H9 (cell line): ENCODE measurements at regions not wholly inside any gene's neighbourhood (a gene's known extent, or its start where the extent isn't known, plus 50 kb on each side); places are given as distances from the start of the nearest gene placed in this dataset.

Experiments
- DNase-seq: peaks from one replicate; pipeline ENCODE4 v3.0.0-alpha.2; 2017
- H2AFZ ChIP-seq: one replicate; pipeline ENCODE4 v1.6.1; 2013; ENCODE audit warnings: mild to moderate bottlenecking, low read length, control low read depth, moderate library complexity
- H2AK5ac ChIP-seq: 2 replicates; pipeline ENCODE4 v1.6.1; 2013; ENCODE audit warnings: low read length, control low read depth, mixed read lengths; ENCODE audit not compliant: insufficient read length
- H2BK120ac ChIP-seq: one replicate; pipeline ENCODE4 v1.6.1; 2013; ENCODE audit warnings: low read depth, mild to moderate bottlenecking, low read length, control low read depth, inconsistent platforms; ENCODE audit not compliant: poor library complexity, severe bottlenecking
- H2BK12ac ChIP-seq: 2 replicates; pipeline ENCODE4 v1.6.1; 2013; ENCODE audit warnings: low read length, control low read depth, mixed read lengths, low read depth; ENCODE audit not compliant: insufficient read length
- H2BK15ac ChIP-seq: 2 replicates; pipeline ENCODE4 v1.6.1; 2013; ENCODE audit warnings: low read depth, low read length, control low read depth
- H2BK20ac ChIP-seq: one replicate; pipeline ENCODE4 v1.6.1; 2013; ENCODE audit warnings: low read depth, mild to moderate bottlenecking, low read length, control low read depth, inconsistent platforms; ENCODE audit not compliant: poor library complexity, severe bottlenecking
- H2BK5ac ChIP-seq: 2 replicates; pipeline ENCODE4 v1.6.1; 2013; ENCODE audit warnings: low read length, control low read depth, mixed read lengths; ENCODE audit not compliant: insufficient read length
- H3K14ac ChIP-seq: 2 replicates; pipeline ENCODE4 v1.6.1; 2013; ENCODE audit warnings: low read length, control low read depth; ENCODE audit not compliant: insufficient read depth
- H3K18ac ChIP-seq: 2 replicates; pipeline ENCODE4 v1.6.1; 2013; ENCODE audit warnings: low read depth, mild to moderate bottlenecking, mixed read lengths, low read length, control low read depth; ENCODE audit not compliant: insufficient read length
- H3K23ac ChIP-seq: 2 replicates; pipeline ENCODE4 v1.6.1; 2013; ENCODE audit warnings: low read length, control low read depth, mixed read lengths, low read depth; ENCODE audit not compliant: insufficient read length
- H3K23me2 ChIP-seq: 2 replicates; pipeline ENCODE4 v1.6.1; 2013; ENCODE audit warnings: low read depth, mild to moderate bottlenecking, mixed read lengths, low read length, control low read depth; ENCODE audit not compliant: insufficient read length, poor library complexity, severe bottlenecking
- H3K27ac ChIP-seq: 2 replicates; pipeline ENCODE4 v1.5.1; 2013; ENCODE audit warnings: low read length, control low read depth, mixed read lengths, low read depth; ENCODE audit not compliant: insufficient read length
- H3K27me3 ChIP-seq: 2 replicates; pipeline ENCODE4 v1.6.1; 2013; ENCODE audit warnings: low read length, control low read depth, inconsistent platforms; ENCODE audit not compliant: insufficient read depth
- H3K4ac ChIP-seq: 2 replicates; pipeline ENCODE4 v1.6.1; 2013; ENCODE audit warnings: low read depth, mild to moderate bottlenecking, control low read depth, inconsistent platforms, low read length, moderate library complexity
- H3K4me1 ChIP-seq: 2 replicates; pipeline ENCODE4 v1.6.1; 2013; ENCODE audit warnings: low read length, control low read depth, inconsistent platforms; ENCODE audit not compliant: insufficient read depth
- H3K4me2 ChIP-seq: 2 replicates; pipeline ENCODE4 v1.6.1; 2013; ENCODE audit warnings: low read length, control low read depth, mixed read lengths; ENCODE audit not compliant: insufficient read length, insufficient read depth
- H3K56ac ChIP-seq: 2 replicates; pipeline ENCODE4 v1.6.1; 2013; ENCODE audit warnings: low read depth, mild to moderate bottlenecking, mixed read lengths, low read length, control low read depth; ENCODE audit not compliant: insufficient read length
- H3K79me1 ChIP-seq: 2 replicates; pipeline ENCODE4 v1.6.1; 2013; ENCODE audit warnings: low read depth, mild to moderate bottlenecking, moderate library complexity, low read length, control low read depth, inconsistent platforms; ENCODE audit not compliant: insufficient read depth, poor library complexity, severe bottlenecking
- H3K79me2 ChIP-seq: 2 replicates; pipeline ENCODE4 v1.6.1; 2013; ENCODE audit warnings: low read length, control low read depth, inconsistent platforms; ENCODE audit not compliant: insufficient read depth
- H3K9ac ChIP-seq: 2 replicates; pipeline ENCODE4 v1.6.1; 2013; ENCODE audit warnings: low read length, control low read depth, mixed read lengths; ENCODE audit not compliant: insufficient read length; ENCODE audit errors: extremely low read depth
- H3K9me3 ChIP-seq: one replicate; pipeline ENCODE4 v1.6.1; 2013; ENCODE audit warnings: low read depth, low read length, inconsistent platforms; ENCODE audit not compliant: control insufficient read depth
- H3T11ph ChIP-seq: one replicate; pipeline ENCODE4 v1.6.1; 2013; ENCODE audit warnings: mild to moderate bottlenecking, low read length, control low read depth, inconsistent platforms
- H4K20me1 ChIP-seq: one replicate; pipeline ENCODE4 v1.6.1; 2013; ENCODE audit not compliant: control insufficient read depth, insufficient read length, insufficient read depth
- H4K5ac ChIP-seq: 2 replicates; pipeline ENCODE4 v1.6.1; 2013; ENCODE audit warnings: low read depth, mild to moderate bottlenecking, mixed read lengths, low read length, control low read depth; ENCODE audit not compliant: insufficient read length
- H4K8ac ChIP-seq: replicated peaks from 2 replicates; pipeline ENCODE4 v1.6.1; 2013; ENCODE audit warnings: low read length, control low read depth, mixed read lengths, low read depth; ENCODE audit not compliant: insufficient read length
- H4K91ac ChIP-seq: 2 replicates; pipeline ENCODE4 v1.6.1; 2013; ENCODE audit warnings: low read depth, mild to moderate bottlenecking, moderate library complexity, mixed read lengths, low read length, control low read depth; ENCODE audit not compliant: insufficient read length
- H3K27ac Mint-ChIP-seq, 3 experiments: 2 replicates in 2 of 3; 3 replicates in 1 of 3; pipeline ENCODE4 v1.8.0; 2020 to 2021; ENCODE audit warnings: mixed read lengths in 3 of 3, mild to moderate bottlenecking in 1 of 3, moderate library complexity in 1 of 3
- H3K27me3 Mint-ChIP-seq: 2 replicates; pipeline ENCODE4 v1.8.0; 2021; ENCODE audit warnings: low read depth, mild to moderate bottlenecking, moderate library complexity, mixed read lengths
- H3K36me3 Mint-ChIP-seq, 3 experiments: 2 replicates in 2 of 3; 3 replicates in 1 of 3; pipeline ENCODE4 v1.8.0; 2020 to 2021; ENCODE audit warnings: low read depth in 3 of 3, mixed read lengths in 3 of 3; ENCODE audit not compliant: insufficient read depth in 1 of 3
- H3K4me1 Mint-ChIP-seq, 2 experiments: 2 replicates each; pipeline ENCODE4 v1.8.0; 2020; ENCODE audit warnings: mixed read lengths in 2 of 2
- H3K4me3 Mint-ChIP-seq, 2 experiments: 2 replicates in 1 of 2; 3 replicates in 1 of 2; pipeline ENCODE4 v1.8.0; 2020 to 2021; ENCODE audit warnings: mild to moderate bottlenecking in 2 of 2, mixed read lengths in 2 of 2, moderate library complexity in 1 of 2
- H3K9me3 Mint-ChIP-seq, 2 experiments: 2 replicates in 1 of 2; 3 replicates in 1 of 2; pipeline ENCODE4 v1.8.0; 2020; ENCODE audit warnings: mild to moderate bottlenecking in 2 of 2, mixed read lengths in 2 of 2, moderate library complexity in 1 of 2
- WGBS: extraction: QIAGEN DNeasy Blood & Tissue Kit; methylation state at CpG from one replicate; pipeline ENCODE4 v1.1.7; 2013; ENCODE audit warnings: missing lambda C conversion rate, low lambda C conversion rate, mixed read lengths; ENCODE audit not compliant: insufficient read length; ENCODE audit errors: extremely low coverage; 5-methylcytosine and 5-hydroxymethylcytosine counted together
- TF ChIP-seq, protein P1 (sequence below): fragments of 200-600 bp; sonication (generic); conservative IDR thresholded peaks from 3 replicates; pipeline ENCODE4 v1.8.0; 2021; ENCODE audit warnings: antibody characterized with exemption, mild to moderate bottlenecking

DNA sequence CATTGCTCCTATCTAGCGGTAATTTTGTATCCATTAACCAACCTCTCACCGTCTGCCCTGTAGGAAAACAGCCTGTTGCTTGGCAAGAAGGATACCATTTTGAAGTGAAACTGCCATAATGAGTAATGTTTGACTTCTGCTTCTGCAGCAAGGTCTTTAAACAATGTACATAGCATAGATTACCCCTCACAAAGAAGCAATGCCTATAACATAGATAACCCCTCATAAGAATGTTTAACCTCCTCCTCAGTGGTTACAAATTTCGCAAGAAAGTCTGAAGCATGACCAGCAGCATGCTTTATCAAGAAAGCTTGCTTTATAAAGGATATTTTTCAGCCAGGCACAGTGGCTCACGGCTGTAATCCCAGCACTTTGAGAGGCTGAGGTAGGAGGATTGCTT lies 61.2 kb upstream of the MFGE8 start:
- no peak overlapping the region for H3T11ph ChIP-seq
- DNase-seq, result no peak
- H3K23ac ChIP-seq, result no peak overlapping the region
- no peak overlapping the region for H4K91ac ChIP-seq
- H3K9me3 Mint-ChIP-seq, result peaks cover 29 to 38% of the 10 kb centered on the region in 2 experiments
- TF ChIP-seq, protein P1, sequence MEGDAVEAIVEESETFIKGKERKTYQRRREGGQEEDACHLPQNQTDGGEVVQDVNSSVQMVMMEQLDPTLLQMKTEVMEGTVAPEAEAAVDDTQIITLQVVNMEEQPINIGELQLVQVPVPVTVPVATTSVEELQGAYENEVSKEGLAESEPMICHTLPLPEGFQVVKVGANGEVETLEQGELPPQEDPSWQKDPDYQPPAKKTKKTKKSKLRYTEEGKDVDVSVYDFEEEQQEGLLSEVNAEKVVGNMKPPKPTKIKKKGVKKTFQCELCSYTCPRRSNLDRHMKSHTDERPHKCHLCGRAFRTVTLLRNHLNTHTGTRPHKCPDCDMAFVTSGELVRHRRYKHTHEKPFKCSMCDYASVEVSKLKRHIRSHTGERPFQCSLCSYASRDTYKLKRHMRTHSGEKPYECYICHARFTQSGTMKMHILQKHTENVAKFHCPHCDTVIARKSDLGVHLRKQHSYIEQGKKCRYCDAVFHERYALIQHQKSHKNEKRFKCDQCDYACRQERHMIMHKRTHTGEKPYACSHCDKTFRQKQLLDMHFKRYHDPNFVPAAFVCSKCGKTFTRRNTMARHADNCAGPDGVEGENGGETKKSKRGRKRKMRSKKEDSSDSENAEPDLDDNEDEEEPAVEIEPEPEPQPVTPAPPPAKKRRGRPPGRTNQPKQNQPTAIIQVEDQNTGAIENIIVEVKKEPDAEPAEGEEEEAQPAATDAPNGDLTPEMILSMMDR, result no peak
- no peak overlapping the region for H4K5ac ChIP-seq
- H3K9me3 ChIP-seq, result no peaks in the 10 kb centered on the region
- H3K4ac ChIP-seq, result no peak overlapping the region
- peaks cover 16 to 36% (median 19%) of the 10 kb centered on the region in 3 experiments for H3K36me3 Mint-ChIP-seq
- no peak overlapping the region for H2BK20ac ChIP-seq
- no peak overlapping the region for H2BK120ac ChIP-seq
- H3K27ac ChIP-seq, result no peak overlapping the region
- H3K18ac ChIP-seq, result no peak overlapping the region
- H2BK5ac ChIP-seq, result no peak overlapping the region
- H3K4me3 Mint-ChIP-seq, result no peak overlapping the region
- no peak overlapping the region for H2AK5ac ChIP-seq
- H4K8ac ChIP-seq, result no peak overlapping the region
- no peaks in the 10 kb centered on the region for H3K27me3 ChIP-seq
- H3K27me3 Mint-ChIP-seq, result peaks cover 3% of the 10 kb centered on the region; the same call in 1 of the 2 replicates
- no peaks in the 10 kb centered on the region for H3K79me2 ChIP-seq
- no peak overlapping the region for H3K27ac Mint-ChIP-seq
- no peaks in the 10 kb centered on the region for H4K20me1 ChIP-seq
- no peak overlapping the region for H2BK12ac ChIP-seq
- no CpG with 5 or more reads among the region's 4 CpGs for WGBS
- H3K56ac ChIP-seq, result no peak overlapping the region
- H3K79me1 ChIP-seq, result no peaks in the 10 kb centered on the region
- H3K4me1 ChIP-seq, result no peaks in the 10 kb centered on the region; the same call in 1 of the 2 replicates
- H3K9ac ChIP-seq, result no peak overlapping the region
- H3K23me2 ChIP-seq, result no peaks in the 10 kb centered on the region
- peaks cover 7 to 8% of the 10 kb centered on the region in 2 experiments for H3K4me1 Mint-ChIP-seq
- no peak overlapping the region for H2BK15ac ChIP-seq
- no peak overlapping the region for H3K4me2 ChIP-seq
- H3K14ac ChIP-seq, result no peak overlapping the region
- H2AFZ ChIP-seq, result no peak overlapping the region
